Amniotic stem cell (primary cell): ENCODE measurements at regions not wholly inside any gene's neighbourhood (a gene's known extent, or its start where the extent isn't known, plus 50 kb on each side); places are given as distances from the start of the nearest gene placed in this dataset.
"Not testable (repeated sequence)": the region's sequence is repeated elsewhere in the genome, so short reads cannot be mapped to it uniquely, and the experiment has no call there.

Experiments used
- DNase-seq: peaks from one replicate; lab custom pipeline; 2025; lab: John Stamatoyannopoulos, UW

- no peak for DNase-seq
Measured at GRCh38 chr2:180829836-180830235, 150.6 kb upstream of the UBE2E3 start.

DNA sequence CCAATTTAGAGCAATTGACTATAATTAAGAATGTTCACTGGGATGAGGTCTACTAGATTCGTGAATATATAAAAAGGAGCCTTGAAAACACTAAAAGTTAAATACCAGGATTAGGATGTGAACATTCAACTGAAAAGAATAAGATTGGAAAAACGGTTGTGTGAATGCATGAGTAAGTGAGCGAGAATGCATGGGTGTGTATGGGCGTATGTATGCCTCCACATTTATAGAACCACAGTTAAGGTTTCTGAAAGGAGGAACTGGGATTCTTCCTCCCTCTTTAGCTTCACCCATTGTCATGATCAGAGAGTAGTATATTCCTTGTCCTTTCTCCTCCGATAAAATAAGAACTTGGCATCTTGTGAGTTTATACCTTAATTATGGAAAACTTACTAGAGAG lies 151.1 kb upstream of the UBE2E3 start:
- DNase-seq, result no peak

DNA sequence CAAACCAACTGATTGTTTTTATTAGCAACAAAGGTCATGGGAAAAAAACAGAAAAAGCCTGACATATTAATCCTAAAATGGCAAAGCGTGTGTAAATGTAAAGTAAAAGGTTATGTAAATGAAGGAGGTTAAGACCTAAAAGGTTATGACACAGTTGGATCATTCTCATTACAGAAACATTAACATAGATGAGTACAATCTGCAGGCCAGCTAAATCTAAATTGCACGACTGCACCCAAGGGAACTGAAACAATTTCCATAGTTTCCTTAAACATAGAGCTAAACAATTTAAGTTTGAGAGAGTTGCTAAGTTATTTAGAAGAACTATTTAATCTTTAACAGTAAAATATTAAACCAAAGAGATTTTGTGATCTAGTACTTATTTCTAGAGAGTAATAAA lies 151.6 kb upstream of the UBE2E3 start:
- no peak for DNase-seq

- DNase-seq, result peak; percentile 17
Measured at GRCh38 chr2:180823546-180824141, 156.8 kb upstream of the UBE2E3 start.

DNA sequence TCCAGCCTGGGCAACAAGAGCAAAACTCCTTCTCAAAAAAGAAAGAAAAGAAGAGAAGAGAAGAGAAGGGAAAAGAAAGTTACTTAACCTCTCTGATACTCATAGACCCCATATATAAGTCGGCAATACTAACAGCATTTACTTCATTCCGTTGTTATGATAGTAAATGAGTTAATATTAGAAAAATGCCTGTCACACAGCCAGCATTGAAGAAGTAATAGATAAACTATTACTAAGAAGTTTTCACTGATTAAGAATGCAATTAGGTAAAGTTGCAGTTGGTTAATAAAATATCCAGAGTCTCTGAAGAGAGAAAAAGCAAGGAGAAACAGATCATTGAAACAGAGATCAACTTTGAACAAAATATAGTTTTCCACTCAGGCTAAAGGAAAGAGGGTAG lies 161.3 kb upstream of the UBE2E3 start:
- no peak for DNase-seq

GRCh38 chr2:180818700-180819099 lies 161.7 kb upstream of the UBE2E3 start:
- not testable (repeated sequence) for DNase-seq

- no peak for DNase-seq
Measured at GRCh38 chr2:180799141-180799540, 181.3 kb upstream of the UBE2E3 start.

- DNase-seq, result no peak
Measured at GRCh38 chr2:180790891-180791290, 189.5 kb upstream of the UBE2E3 start.

- no peak for DNase-seq
Measured at GRCh38 chr2:180787330-180787729, 193.1 kb upstream of the UBE2E3 start.

GRCh38 chr2:180781276-180781675 lies 199.1 kb upstream of the UBE2E3 start:
- no peak for DNase-seq

DNA sequence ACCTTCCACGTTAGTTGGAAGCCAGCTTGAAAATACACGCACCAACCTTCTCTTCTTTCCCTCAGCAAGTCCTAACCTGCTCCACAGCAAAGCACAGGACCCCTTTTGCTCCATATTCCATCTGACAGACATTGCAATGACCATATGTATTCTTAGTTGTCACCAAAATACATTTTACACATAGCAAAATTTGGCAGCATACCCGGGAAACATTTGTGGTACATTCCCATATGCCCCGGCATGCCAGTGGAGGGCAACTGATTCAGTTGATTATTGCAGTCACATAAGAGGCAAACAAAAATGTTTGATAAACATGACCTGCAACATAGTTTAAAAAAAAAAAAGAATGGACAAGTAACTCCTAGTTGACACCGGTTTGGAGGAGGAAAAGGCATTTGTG lies 202.1 kb upstream of the UBE2E3 start:
- no peak for DNase-seq

- no peak for DNase-seq
Measured at GRCh38 chr2:180776921-180777320, 203.5 kb upstream of the UBE2E3 start.

DNA sequence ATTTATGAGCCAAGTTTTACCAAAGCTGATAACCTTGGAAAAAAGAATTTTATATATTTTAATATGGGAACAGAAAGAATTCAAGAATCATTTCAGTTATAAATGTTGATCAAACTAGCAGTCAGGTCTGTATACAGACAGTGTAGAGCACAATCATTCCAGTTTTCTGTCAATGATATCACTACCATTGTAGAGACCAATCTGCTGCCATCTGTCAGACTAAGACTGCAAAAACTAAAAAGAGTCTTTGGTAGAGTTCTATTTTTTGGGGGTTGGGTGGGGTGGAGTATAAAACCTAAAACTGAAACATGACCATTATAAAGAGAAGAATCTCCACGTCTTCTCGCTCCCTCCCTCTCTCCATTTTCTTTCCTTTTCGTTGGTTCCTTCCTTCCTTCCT lies 204.7 kb upstream of the UBE2E3 start:
- DNase-seq, result no peak

GRCh38 chr2:180765316-180765715 lies 215.1 kb upstream of the UBE2E3 start:
- not testable (repeated sequence) for DNase-seq

- DNase-seq, result no peak
Measured at GRCh38 chr2:180763263-180763989, 217.0 kb upstream of the UBE2E3 start.

DNA sequence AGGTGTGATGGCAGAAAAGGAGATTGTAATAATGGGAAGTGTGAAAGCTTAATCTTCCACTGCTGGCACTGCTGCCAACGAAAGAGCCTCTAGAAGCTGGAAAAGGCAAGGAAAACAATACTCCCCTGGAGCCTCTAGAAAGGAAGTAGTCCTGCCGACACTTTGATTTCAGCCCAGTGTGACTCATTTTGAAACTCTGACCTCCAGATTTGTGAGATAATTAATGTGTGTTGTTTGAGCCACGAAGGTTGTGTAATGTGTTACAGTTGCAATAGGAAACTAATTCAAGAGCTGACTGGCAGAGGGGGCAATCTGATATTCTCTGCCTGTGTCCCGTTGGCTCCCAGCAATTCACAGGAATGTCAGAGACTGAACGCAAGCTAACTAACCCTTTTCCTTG lies 219.2 kb upstream of the UBE2E3 start:
- no peak for DNase-seq

- DNase-seq, result no peak
Measured at GRCh38 chr2:180759631-180760030, 220.8 kb upstream of the UBE2E3 start.

DNA sequence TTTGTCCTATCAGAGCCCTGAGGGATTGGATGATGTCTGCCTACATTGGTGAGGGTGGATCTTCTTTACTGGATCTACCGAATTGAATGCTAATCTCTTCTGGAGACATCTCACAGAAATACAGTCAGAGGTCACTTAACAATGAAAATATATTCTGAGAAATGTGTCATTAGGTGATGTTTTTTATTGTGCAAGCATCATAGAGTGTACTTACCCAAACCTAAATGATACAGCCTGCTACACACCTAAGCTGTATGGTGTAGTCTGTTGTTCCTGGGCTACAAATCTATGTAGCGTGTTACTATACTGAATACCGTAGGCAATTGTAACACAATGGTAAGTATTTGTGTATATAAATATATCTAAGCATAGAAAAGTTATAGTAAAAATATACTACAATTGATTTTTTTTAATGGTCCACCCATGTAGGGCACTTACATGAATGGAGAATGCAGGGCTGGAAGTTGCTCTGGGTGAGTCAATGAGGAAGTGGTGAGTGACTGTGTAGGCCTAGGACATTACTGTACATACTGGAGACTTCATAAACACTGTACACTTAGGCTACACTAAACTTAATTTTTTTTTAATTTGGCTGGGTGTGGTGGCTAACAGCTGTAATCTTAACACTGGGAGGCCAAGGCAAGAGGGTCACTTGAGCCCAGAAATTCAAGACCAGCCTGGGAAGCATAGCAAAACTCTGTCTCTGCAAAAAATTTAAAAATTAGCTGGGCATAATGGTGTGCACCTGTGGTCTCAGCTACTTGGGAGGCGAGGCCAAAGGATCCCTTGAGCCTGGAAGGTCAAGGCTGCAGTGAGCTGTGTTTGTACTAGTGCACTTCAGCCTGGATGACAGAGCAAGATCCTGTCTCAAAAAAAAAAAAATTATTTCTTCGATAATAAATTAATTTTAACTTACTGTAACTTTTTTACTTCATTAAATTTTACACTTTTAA lies 226.3 kb upstream of the UBE2E3 start:
- no peak for DNase-seq

- DNase-seq, result no peak
Measured at GRCh38 chr2:180751306-180751920, 229.0 kb upstream of the UBE2E3 start.

DNA sequence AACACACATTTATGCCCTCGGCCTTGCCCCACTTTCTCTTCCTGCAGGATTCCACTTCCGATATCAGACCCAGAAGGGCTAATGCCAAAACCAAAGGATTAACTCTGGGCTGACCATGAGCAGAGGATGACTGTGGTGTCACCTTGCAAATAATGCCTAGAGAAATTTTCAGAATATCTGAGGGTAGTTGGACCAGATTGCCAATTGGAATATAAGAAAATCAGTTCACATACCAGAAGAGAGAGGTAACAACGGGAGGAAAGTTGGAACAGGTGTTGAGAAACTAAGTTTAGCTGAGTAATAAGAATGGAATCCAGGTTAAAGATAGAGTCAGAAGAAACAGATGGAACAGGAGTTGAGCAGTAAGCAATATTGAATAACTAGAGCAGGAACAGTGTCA lies 232.7 kb upstream of the UBE2E3 start:
- DNase-seq, result no peak

GRCh38 chr2:180743401-180743800 lies 237.0 kb upstream of the UBE2E3 start:
- no peak for DNase-seq

DNA sequence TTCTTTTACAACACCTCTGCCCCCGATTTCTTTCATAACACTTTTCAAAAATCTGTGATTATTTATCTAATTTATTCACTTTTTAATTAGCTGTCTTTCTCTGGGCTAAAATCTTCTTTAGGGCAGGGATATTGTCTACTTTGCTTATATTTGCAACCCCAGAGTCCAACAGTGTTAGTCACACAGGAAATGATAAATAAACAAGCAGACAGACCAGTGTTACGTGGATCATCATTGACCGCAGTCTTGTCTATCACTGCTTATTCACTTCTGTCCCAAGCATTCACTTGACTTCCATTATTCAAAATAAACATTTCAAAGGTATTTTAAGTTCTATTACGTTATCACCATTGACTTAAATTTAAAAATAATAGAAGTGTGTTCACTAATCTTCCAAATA lies 237.6 kb upstream of the UBE2E3 start:
- no peak for DNase-seq
